HCT116 (cell line): ENCODE measurements at regions not wholly inside any gene's neighbourhood (a gene's known extent, or its start where the extent isn't known, plus 50 kb on each side); places are given as distances from the start of the nearest gene placed in this dataset.
"Not testable (repeated sequence)": the region's sequence is repeated elsewhere in the genome, so short reads cannot be mapped to it uniquely, and the experiment has no call there.

ENCODE experiments used
- CEBPB ChIP-seq: IDR thresholded peaks from 2 replicates; pipeline ENCODE4 v1.6.1; 2012; ENCODE audit warnings: low read depth
- EGR1 ChIP-seq: IDR thresholded peaks from 2 replicates; pipeline ENCODE4 v1.6.1; 2012; ENCODE audit warnings: low read depth
- EZH2 ChIP-seq: fragments of 200-600 bp; sonication (generic); IDR thresholded peaks from 2 replicates; pipeline ENCODE4 v1.6.1; 2017; ENCODE audit warnings: antibody characterized with exemption, mixed run types
- POLR2A ChIP-seq: IDR thresholded peaks from 2 replicates; pipeline ENCODE4 v1.7.0; 2011; ENCODE audit warnings: borderline replicate concordance; ENCODE audit not compliant: insufficient read depth, insufficient read length; ENCODE audit errors: extremely low read depth
- POLR2AphosphoS5 ChIP-seq: IDR thresholded peaks from 2 replicates; pipeline ENCODE4 v1.6.1; 2011; ENCODE audit warnings: mild to moderate bottlenecking, low read depth, low read length, moderate library complexity
- ZFX ChIP-seq: fragments of 450-650 bp; IDR thresholded peaks from 2 replicates; pipeline ENCODE4 v1.6.1; 2017
- ZNF274 ChIP-seq: fragments of 200-500 bp; sonication (Bioruptor generic); IDR thresholded peaks from 2 replicates; pipeline ENCODE4 v1.6.1; 2014; ENCODE audit warnings: mild to moderate bottlenecking, low read depth, low read length, inconsistent platforms
- TF ChIP-seq, protein P1 (sequence below), 3 experiments: fragments of 200-600 bp in 1 of 3; sonication (generic) in 1 of 3; IDR thresholded peaks in 2 of 3; conservative IDR thresholded peaks in 1 of 3; 2 replicates each; pipeline ENCODE4 v1.5.1; 2012 to 2017; ENCODE audit warnings: low read depth in 2 of 3, low read length in 2 of 3, antibody characterized with exemption in 1 of 3, borderline replicate concordance in 1 of 3, control low read depth in 1 of 3, mild to moderate bottlenecking in 1 of 3, mixed read lengths in 1 of 3, mixed run types in 1 of 3, moderate library complexity in 1 of 3; ENCODE audit not compliant: insufficient read depth in 1 of 3

DNA sequence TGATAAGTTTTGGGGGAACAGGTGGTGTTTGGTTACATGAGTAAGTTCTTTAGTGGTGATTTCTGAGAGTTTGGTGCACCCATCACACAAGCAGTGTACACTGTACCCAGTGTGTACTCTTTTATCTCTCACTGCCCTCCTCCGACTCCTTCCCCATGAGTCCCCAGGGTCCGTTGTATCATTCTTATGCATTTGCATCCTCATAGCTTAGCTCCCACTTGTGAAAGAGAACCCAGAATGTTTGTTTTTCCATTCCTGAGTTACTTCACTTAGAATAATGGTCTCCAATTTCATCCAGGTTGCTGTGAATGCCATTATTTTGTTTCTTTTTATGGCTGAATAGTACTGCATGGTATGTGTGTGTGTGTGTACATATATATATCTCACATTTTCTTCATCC is 295.8 kb upstream of the GRAMD2B start:
- TF ChIP-seq EZH2, ZFX, CEBPB, EGR1, ZNF274, POLR2A, POLR2AphosphoS5: not testable (repeated sequence)
- TF ChIP-seq, protein P1, sequence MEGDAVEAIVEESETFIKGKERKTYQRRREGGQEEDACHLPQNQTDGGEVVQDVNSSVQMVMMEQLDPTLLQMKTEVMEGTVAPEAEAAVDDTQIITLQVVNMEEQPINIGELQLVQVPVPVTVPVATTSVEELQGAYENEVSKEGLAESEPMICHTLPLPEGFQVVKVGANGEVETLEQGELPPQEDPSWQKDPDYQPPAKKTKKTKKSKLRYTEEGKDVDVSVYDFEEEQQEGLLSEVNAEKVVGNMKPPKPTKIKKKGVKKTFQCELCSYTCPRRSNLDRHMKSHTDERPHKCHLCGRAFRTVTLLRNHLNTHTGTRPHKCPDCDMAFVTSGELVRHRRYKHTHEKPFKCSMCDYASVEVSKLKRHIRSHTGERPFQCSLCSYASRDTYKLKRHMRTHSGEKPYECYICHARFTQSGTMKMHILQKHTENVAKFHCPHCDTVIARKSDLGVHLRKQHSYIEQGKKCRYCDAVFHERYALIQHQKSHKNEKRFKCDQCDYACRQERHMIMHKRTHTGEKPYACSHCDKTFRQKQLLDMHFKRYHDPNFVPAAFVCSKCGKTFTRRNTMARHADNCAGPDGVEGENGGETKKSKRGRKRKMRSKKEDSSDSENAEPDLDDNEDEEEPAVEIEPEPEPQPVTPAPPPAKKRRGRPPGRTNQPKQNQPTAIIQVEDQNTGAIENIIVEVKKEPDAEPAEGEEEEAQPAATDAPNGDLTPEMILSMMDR (IDR thresholded peaks at IDR 0.05 in 2 of 3, conservative IDR thresholded peaks at IDR 0.05 in 1 of 3; ENCODE audit: borderline replicate concordance in 1 of 3, insufficient read depth in 1 of 3, low read depth in 2 of 3, low read length in 2 of 3) = not testable (repeated sequence)
